Keratinocyte (primary cell): ENCODE measurements at regions not wholly inside any gene's neighbourhood (a gene's known extent, or its start where the extent isn't known, plus 50 kb on each side); places are given as distances from the start of the nearest gene placed in this dataset.

ENCODE experiments used
- DNase-seq: peaks from one replicate; pipeline ENCODE4 v3.0.0-alpha.2; 2011; ENCODE audit warnings: low read depth, missing footprints, low spot score
- FAIRE-seq: peaks from 2 replicates; lab custom pipeline; 2011; peaks lifted over from hg19 to GRCh38; lab: Jason Lieb, UNC
- H2AFZ ChIP-seq: 2 replicates; pipeline ENCODE4 v1.6.0; 2012; ENCODE audit warnings: low read length, control low read depth, inconsistent platforms; ENCODE audit not compliant: control insufficient read depth
- H3K27ac ChIP-seq: 2 replicates; pipeline ENCODE4 v1.5.1; 2011; ENCODE audit warnings: low read length; ENCODE audit not compliant: control insufficient read depth, insufficient read depth
- H3K27me3 ChIP-seq: 3 replicates; pipeline ENCODE4 v1.6.0; 2011; ENCODE audit warnings: low read length; ENCODE audit not compliant: control insufficient read depth, insufficient read depth; ENCODE audit errors: extremely low read depth
- H3K36me3 ChIP-seq, 2 experiments: 2 replicates in 1 of 2; 3 replicates in 1 of 2; pipeline ENCODE4 v1.5.1; 2011; ENCODE audit warnings: low read length in 2 of 2, mild to moderate bottlenecking in 1 of 2; ENCODE audit not compliant: control insufficient read depth in 2 of 2, insufficient read depth in 2 of 2; ENCODE audit errors: extremely low read depth in 1 of 2
- H3K4me1 ChIP-seq: 3 replicates; pipeline ENCODE4 v1.5.1; 2011; ENCODE audit warnings: low read length; ENCODE audit not compliant: control insufficient read depth, insufficient read depth; ENCODE audit errors: extremely low read depth
- H3K4me2 ChIP-seq: 3 replicates; pipeline ENCODE4 v1.6.0; 2011; ENCODE audit warnings: low read depth, low read length; ENCODE audit not compliant: control insufficient read depth, insufficient read depth; ENCODE audit errors: extremely low read depth
- H3K4me3 ChIP-seq, 3 experiments: fragments of 200-600 bp in 1 of 3; sonication (generic) in 1 of 3; 2 replicates in 2 of 3; 3 replicates in 1 of 3; pipeline ENCODE4 v1.5.1; 2011 to 2016; ENCODE audit warnings: low read length in 3 of 3, mild to moderate bottlenecking in 3 of 3, control low read depth in 2 of 3, inconsistent platforms in 1 of 3, low read depth in 1 of 3, mixed read lengths in 1 of 3, mixed run types in 1 of 3, moderate library complexity in 1 of 3; ENCODE audit not compliant: control insufficient read depth in 2 of 3, insufficient read depth in 2 of 3; ENCODE audit errors: extremely low read depth in 1 of 3
- H3K79me2 ChIP-seq: 2 replicates; pipeline ENCODE4 v1.6.0; 2012; ENCODE audit warnings: low read length; ENCODE audit not compliant: control insufficient read depth, insufficient read depth
- H3K9ac ChIP-seq: 3 replicates; pipeline ENCODE4 v1.6.0; 2011; ENCODE audit warnings: low read length; ENCODE audit not compliant: control insufficient read depth, insufficient read depth; ENCODE audit errors: extremely low read depth
- H3K9me1 ChIP-seq: 3 replicates; pipeline ENCODE4 v1.6.0; 2011; ENCODE audit warnings: low read length; ENCODE audit not compliant: control insufficient read depth, insufficient read depth; ENCODE audit errors: extremely low read depth
- H3K9me3 ChIP-seq: 2 replicates; pipeline ENCODE4 v1.5.1; 2012; ENCODE audit warnings: low read depth, low read length; ENCODE audit not compliant: control insufficient read depth
- H4K20me1 ChIP-seq: 3 replicates; pipeline ENCODE4 v1.6.0; 2011; ENCODE audit warnings: low read length; ENCODE audit not compliant: control insufficient read depth, insufficient read depth; ENCODE audit errors: extremely low read depth
- EZH2 ChIP-seq: IDR thresholded peaks from one replicate; pipeline ENCODE4 v1.6.1; 2012; ENCODE audit warnings: inconsistent platforms, mild to moderate bottlenecking, low read length, moderate library complexity
- dilution Hi-C: fragments of 300-500 bp; cut with MboI; formaldehyde crosslinking; loops from one replicate; pipeline ENCODE4 v1.7.0; 2020; ENCODE audit warnings: low sequenced_read_pairs; ENCODE audit not compliant: extremely low pct_ligation_motif_present
- TF ChIP-seq, protein P1 (sequence below), 3 experiments: IDR thresholded peaks in 1 of 3; conservative IDR thresholded peaks in 1 of 3; optimal IDR thresholded peaks in 1 of 3; 2 replicates in 2 of 3; 3 replicates in 1 of 3; pipeline versions ENCODE3 to v1.5.1; 2011; ENCODE audit warnings: low read length in 3 of 3, mild to moderate bottlenecking in 3 of 3, moderate library complexity in 2 of 3, control low read depth in 1 of 3, inconsistent platforms in 1 of 3; ENCODE audit not compliant: insufficient read depth in 2 of 3; ENCODE audit errors: extremely low read depth in 1 of 3

DNA sequence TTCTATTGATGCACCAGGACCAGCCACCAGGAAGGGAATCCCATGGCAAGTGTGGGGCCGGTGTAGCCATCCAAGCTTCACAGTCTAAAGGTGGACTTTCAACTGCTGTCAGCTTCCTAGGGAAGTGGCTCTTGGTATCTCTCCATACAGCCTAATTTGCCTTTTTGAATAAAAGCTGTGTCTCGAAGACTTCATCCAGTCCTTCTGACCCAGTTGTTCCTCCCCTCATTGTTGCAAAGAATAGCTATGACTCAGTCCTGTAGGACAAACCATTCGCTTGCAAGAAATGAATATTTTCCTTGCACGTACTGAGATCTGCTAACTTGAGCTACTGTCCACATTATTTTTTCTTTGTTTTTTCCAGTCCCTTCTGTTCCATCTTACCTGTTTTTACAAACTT, 145.1 kb upstream of the CTSO start:
- FAIRE-seq = no peak
- TF ChIP-seq EZH2 = no peak
- TF ChIP-seq, protein P1, sequence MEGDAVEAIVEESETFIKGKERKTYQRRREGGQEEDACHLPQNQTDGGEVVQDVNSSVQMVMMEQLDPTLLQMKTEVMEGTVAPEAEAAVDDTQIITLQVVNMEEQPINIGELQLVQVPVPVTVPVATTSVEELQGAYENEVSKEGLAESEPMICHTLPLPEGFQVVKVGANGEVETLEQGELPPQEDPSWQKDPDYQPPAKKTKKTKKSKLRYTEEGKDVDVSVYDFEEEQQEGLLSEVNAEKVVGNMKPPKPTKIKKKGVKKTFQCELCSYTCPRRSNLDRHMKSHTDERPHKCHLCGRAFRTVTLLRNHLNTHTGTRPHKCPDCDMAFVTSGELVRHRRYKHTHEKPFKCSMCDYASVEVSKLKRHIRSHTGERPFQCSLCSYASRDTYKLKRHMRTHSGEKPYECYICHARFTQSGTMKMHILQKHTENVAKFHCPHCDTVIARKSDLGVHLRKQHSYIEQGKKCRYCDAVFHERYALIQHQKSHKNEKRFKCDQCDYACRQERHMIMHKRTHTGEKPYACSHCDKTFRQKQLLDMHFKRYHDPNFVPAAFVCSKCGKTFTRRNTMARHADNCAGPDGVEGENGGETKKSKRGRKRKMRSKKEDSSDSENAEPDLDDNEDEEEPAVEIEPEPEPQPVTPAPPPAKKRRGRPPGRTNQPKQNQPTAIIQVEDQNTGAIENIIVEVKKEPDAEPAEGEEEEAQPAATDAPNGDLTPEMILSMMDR (optimal IDR thresholded peaks at IDR 0.05 in 1 of 3, IDR thresholded peaks at IDR 0.05 in 1 of 3, conservative IDR thresholded peaks at IDR 0.05 in 1 of 3; ENCODE audit: extremely low read depth in 1 of 3, insufficient read depth in 2 of 3, low read length in 3 of 3) = no peak

DNA sequence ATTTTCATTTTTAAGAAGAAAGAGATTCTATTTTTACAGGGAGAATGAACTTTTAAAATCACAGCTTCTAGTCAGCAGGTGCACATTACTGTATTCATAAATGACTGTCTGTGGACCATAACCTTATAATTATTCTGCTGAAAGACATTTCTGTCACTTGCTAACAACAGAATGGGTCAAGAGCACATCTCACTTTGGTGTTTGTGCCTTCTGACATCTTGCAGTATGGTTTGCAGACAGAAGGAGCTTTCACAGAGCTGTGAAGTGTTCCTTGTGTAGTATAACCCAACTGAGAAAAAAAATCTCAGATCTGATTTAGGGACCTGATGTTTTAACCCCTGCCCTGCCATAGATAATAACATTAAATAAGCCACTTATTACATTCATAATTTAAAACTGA, 131.4 kb upstream of the CTSO start:
- no peaks in the 10 kb centered on the region for H3K27me3 ChIP-seq
- no peaks in the 10 kb centered on the region for H3K36me3 ChIP-seq
- dilution Hi-C loops = no loop called here
- H4K20me1 ChIP-seq = no peaks in the 10 kb centered on the region
- DNase-seq = no peak
- no peak overlapping the region for H3K9ac ChIP-seq
- no peak overlapping the region for H2AFZ ChIP-seq
- no peak overlapping the region for H3K4me3 ChIP-seq
- TF ChIP-seq EZH2 = no peak
- TF ChIP-seq, protein P1 (optimal IDR thresholded peaks at IDR 0.05 in 1 of 3, IDR thresholded peaks at IDR 0.05 in 1 of 3, conservative IDR thresholded peaks at IDR 0.05 in 1 of 3; ENCODE audit: extremely low read depth in 1 of 3, insufficient read depth in 2 of 3, low read length in 3 of 3) = no peak
- no peak overlapping the region for H3K4me2 ChIP-seq
- H3K4me1 ChIP-seq = no peaks in the 10 kb centered on the region
- no peak for FAIRE-seq
- no peak overlapping the region for H3K27ac ChIP-seq
- H3K9me1 ChIP-seq = no peaks in the 10 kb centered on the region
- no peaks in the 10 kb centered on the region for H3K9me3 ChIP-seq
- no peaks in the 10 kb centered on the region for H3K79me2 ChIP-seq

More for the DNA sequence above, 145.1 kb upstream of the CTSO start:
- Histone ChIP-seq H3K4me2 (no peak overlapping the region), H2AFZ (no peak overlapping the region), H3K9ac (no peak overlapping the region), H4K20me1 (no peaks in the 10 kb centered on the region), H3K4me1 (no peaks in the 10 kb centered on the region), H3K36me3 (no peaks in the 10 kb centered on the region), H3K9me1 (no peaks in the 10 kb centered on the region), H3K79me2 (no peaks in the 10 kb centered on the region), H3K27ac (no peak overlapping the region), H3K27me3 (no peaks in the 10 kb centered on the region), H3K4me3 (no peak overlapping the region), H3K9me3 (no peaks in the 10 kb centered on the region)
- DNase-seq = no peak
- dilution Hi-C loops = no loop called here
